Cardiac muscle cell (in vitro differentiated cells and primary cell): ENCODE measurements at regions not wholly inside any gene's neighbourhood (a gene's known extent, or its start where the extent isn't known, plus 50 kb on each side); places are given as distances from the start of the nearest gene placed in this dataset.

Experiments
- DNase-seq, 2 donors: peaks; one replicate each; pipeline versions ENCODE4 v3.0.0 to v3.0.0-alpha.2; 2010 to 2017; ENCODE audit warnings: low read depth in 1 of 2, low spot score in 1 of 2
- H3K27ac ChIP-seq: fragments of 200-600 bp; sonication (generic); 2 replicates; pipeline ENCODE4 v1.5.1; 2016
- H3K27me3 ChIP-seq: fragments of 200-600 bp; sonication (generic); 2 replicates; pipeline ENCODE4 v1.6.0; 2016; ENCODE audit warnings: control low read depth
- H3K36me3 ChIP-seq: fragments of 200-600 bp; sonication (generic); 2 replicates; pipeline ENCODE4 v1.5.1; 2016; ENCODE audit warnings: control low read depth
- H3K4me1 ChIP-seq: fragments of 200-600 bp; sonication (generic); 2 replicates; pipeline ENCODE4 v1.8.1; 2017; ENCODE audit warnings: low read depth, mild to moderate bottlenecking, mixed run types
- H3K4me3 ChIP-seq: fragments of 200-600 bp; sonication (generic); 2 replicates; pipeline ENCODE4 v1.5.1; 2016; ENCODE audit warnings: mild to moderate bottlenecking
- H3K9me3 ChIP-seq: fragments of 200-600 bp; sonication (generic); 2 replicates; pipeline ENCODE4 v1.5.1; 2017; ENCODE audit warnings: low read depth, mild to moderate bottlenecking, control low read depth
- CTCF ChIP-seq: IDR thresholded peaks from 2 replicates; pipeline ENCODE4 v1.5.1; 2012; ENCODE audit warnings: low read depth, mild to moderate bottlenecking, low read length

DNA sequence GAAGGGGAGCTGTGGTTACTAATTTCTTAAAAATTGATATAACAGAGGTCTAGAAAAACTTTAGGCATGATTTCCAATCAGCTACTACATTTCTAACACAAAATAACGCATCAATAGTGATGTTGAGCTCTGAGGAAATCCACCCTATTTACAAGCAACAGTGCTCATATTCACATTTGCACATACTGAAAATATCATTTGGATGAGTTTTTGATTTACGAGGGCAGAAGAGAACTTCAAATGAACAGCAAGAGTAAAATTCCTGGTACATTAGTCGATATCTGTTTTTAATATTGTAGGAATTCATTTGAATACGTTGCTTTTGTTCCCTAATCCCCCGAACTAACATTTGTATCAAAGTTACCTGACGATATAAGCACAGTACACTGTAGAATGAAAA is 761.0 kb upstream of the POU3F3 start:
- no peak for TF ChIP-seq CTCF
- Histone ChIP-seq H3K4me3 (no peak overlapping the region), H3K36me3 (no peaks in the 10 kb centered on the region), H3K9me3 (no peaks in the 10 kb centered on the region), H3K27me3 (no peaks in the 10 kb centered on the region), H3K27ac (no peak overlapping the region), H3K4me1 (no peaks in the 10 kb centered on the region)
- no peak for DNase-seq

DNA sequence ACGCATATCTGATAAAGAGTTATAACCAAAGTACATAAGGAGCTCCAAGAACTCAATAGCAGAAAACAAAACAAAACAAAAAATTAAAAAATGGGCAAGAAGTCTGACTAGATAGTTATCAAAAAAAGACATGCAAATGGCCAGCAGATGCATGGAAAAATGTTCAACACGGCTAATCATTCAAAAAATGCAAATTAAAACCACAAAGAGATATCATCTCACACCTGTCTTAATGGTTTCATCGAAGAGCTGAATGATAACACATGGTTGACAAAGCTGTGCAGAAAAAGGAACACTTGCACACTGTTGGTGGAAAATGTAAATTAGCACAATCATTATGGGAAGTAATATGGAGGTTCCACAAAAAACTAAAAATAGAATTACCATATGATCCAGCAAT is 751.3 kb upstream of the POU3F3 start:
- Histone ChIP-seq H3K27me3 (no peaks in the 10 kb centered on the region), H3K4me3 (no peak overlapping the region), H3K27ac (no peak overlapping the region), H3K4me1 (no peaks in the 10 kb centered on the region), H3K9me3 (no peaks in the 10 kb centered on the region), H3K36me3 (no peaks in the 10 kb centered on the region)
- TF ChIP-seq CTCF = no peak
- DNase-seq = no peak

- H3K36me3 ChIP-seq = no peaks in the 10 kb centered on the region
- DNase-seq = no peak
- no peaks in the 10 kb centered on the region for H3K27me3 ChIP-seq
- H3K4me1 ChIP-seq = no peaks in the 10 kb centered on the region
- TF ChIP-seq CTCF = no peak
- H3K4me3 ChIP-seq = no peak overlapping the region
- no peaks in the 10 kb centered on the region for H3K9me3 ChIP-seq
- no peak overlapping the region for H3K27ac ChIP-seq
Observed at GRCh38 chr2:104109356-104109755, 744.6 kb upstream of the POU3F3 start.

GRCh38 chr2:104118889-104119288 is 735.0 kb upstream of the POU3F3 start:
- Histone ChIP-seq H3K9me3 (no peaks in the 10 kb centered on the region), H3K36me3 (no peaks in the 10 kb centered on the region), H3K27ac (no peak overlapping the region), H3K4me3 (no peak overlapping the region), H3K27me3 (no peaks in the 10 kb centered on the region), H3K4me1 (no peaks in the 10 kb centered on the region)
- no peak for DNase-seq
- TF ChIP-seq CTCF = no peak

GRCh38 chr2:104120171-104120570 is 733.7 kb upstream of the POU3F3 start:
- Histone ChIP-seq H3K27ac (no peak overlapping the region), H3K4me3 (no peak overlapping the region), H3K27me3 (no peaks in the 10 kb centered on the region), H3K9me3 (no peaks in the 10 kb centered on the region), H3K4me1 (no peaks in the 10 kb centered on the region), H3K36me3 (no peaks in the 10 kb centered on the region)
- no peak for TF ChIP-seq CTCF
- DNase-seq = no peak

DNA sequence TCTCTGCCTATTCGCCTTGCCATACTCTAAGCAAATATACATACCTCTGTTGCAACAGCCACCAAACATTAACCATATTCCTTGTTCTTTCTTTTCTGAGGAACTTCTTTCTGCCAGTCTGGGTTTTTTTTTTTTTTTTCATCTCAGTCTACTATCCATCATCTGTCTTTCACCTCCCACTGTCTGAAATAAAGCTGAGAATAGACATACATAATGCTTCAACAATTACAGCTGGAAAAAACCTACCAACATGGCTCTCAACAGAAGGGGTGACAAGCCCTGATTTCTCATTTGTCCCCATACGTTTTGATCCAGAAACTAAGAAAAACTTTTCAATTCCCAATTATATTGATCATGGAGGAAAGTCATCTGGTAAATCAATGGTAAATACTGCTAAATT is 728.8 kb upstream of the POU3F3 start:
- Histone ChIP-seq H3K27ac (no peak overlapping the region), H3K9me3 (no peaks in the 10 kb centered on the region), H3K4me1 (no peaks in the 10 kb centered on the region), H3K36me3 (no peaks in the 10 kb centered on the region), H3K27me3 (no peaks in the 10 kb centered on the region), H3K4me3 (no peak overlapping the region)
- TF ChIP-seq CTCF = no peak
- DNase-seq = no peak
